ENCODE measurements at regions not wholly inside any gene's neighbourhood (a gene's known extent, or its start where the extent isn't known, plus 50 kb on each side); places are given as distances from the start of the nearest gene placed in this dataset.

GRCh38 chr11:127683321-127683720 lies 682.8 kb upstream of the KIRREL3 start:
- TF ChIP-seq CTCF (conservative IDR thresholded peaks at IDR 0.05; ENCODE audit: low read length) = no peak
- no peak for DNase-seq (ENCODE audit: low read depth)
- H3K4me3 ChIP-seq (ENCODE audit: low read length) = no peak overlapping the region

DNA sequence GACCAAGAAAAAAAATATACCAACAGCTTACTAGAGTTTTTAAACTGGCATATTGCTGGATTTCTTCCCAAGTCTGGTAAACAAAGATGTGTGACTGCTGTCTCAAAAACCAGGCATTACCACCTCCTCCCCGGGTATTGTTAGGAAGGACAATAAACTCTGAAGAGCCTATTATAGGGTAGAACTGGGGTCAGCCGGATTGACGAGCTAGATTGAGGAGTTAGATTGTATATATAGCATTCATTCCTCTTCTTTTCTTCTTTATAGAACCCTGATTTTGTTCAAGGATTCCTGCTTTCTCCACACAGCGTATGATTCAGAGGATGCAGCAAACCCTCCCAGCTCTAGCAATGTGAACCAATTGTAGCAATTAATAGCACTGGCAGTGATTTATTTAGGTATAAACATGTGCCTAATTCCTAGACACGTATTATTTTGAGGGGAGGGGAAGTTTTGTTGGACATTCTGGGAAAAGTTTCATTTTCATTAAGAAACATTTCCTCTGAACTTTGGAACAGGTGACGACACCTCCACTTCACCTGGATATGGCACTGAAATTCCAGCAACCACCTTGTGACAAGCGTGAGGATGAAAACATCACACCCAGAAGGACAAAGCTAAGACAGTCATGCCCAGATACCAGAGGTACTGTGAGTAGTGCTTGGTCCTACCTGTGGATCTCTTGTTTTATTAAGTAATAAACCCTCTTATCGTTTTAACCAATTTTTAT lies 679.4 kb upstream of the KIRREL3 start:
- H3K4me3 ChIP-seq (ENCODE audit: low read length) = no peak overlapping the region
- DNase-seq (ENCODE audit: low read depth) = no peak
- no peak for TF ChIP-seq CTCF (conservative IDR thresholded peaks at IDR 0.05; ENCODE audit: low read length)

- no peak overlapping the region for H3K4me3 ChIP-seq (ENCODE audit: low read length)
- no peak for DNase-seq (ENCODE audit: low read depth)
- TF ChIP-seq CTCF (conservative IDR thresholded peaks at IDR 0.05; ENCODE audit: low read length) = no peak
Observed at GRCh38 chr11:127678631-127679030, 678.1 kb upstream of the KIRREL3 start.

DNA sequence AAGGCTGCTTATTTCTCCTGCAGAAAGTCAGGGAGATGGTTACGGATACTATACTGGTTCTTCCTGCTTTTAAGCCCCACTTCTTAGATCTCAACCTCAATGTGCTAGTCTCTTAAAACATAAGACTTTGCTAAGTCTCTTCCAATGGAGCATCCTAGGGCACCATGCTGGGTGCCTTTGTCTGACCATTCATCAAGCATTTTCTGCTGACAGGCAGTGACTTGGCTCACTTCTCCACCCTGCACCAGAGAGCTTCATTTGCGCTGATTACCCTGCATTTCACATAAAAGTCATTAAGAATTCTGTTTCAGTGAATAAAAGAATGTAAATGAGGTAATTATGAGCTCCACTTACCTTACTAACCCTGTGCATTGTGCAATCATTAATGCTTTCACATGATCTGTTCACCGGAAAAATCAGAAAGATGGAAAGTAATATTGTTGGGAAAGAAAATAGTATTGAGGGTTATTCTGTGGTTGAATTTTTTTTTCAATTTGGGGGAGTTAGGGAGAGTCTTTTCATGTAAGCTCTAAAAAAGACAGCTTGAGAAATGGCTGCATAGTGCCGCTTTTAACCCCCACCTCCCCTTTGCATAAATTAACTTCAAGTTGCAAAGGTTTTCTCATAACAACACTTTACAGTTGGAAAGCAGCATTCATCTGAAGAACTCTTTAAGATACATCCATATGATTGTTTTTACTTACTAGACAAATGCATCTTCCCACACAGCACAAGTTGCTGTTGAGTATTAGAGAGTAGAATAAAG lies 677.3 kb upstream of the KIRREL3 start:
- no peak overlapping the region for H3K4me3 ChIP-seq (ENCODE audit: low read length)
- no peak for TF ChIP-seq CTCF (conservative IDR thresholded peaks at IDR 0.05; ENCODE audit: low read length)
- no peak for DNase-seq (ENCODE audit: low read depth)

GRCh38 chr11:127675581-127675980 lies 675.0 kb upstream of the KIRREL3 start:
- DNase-seq (ENCODE audit: low read depth) = no peak
- H3K4me3 ChIP-seq (ENCODE audit: low read length) = no peak overlapping the region
- TF ChIP-seq CTCF (conservative IDR thresholded peaks at IDR 0.05; ENCODE audit: low read length) = no peak

GRCh38 chr11:127674754-127675153 lies 674.2 kb upstream of the KIRREL3 start:
- TF ChIP-seq CTCF (conservative IDR thresholded peaks at IDR 0.05; ENCODE audit: low read length) = no peak
- DNase-seq (ENCODE audit: low read depth) = no peak
- no peak overlapping the region for H3K4me3 ChIP-seq (ENCODE audit: low read length)
